H9 (cell line): ENCODE measurements at regions not wholly inside any gene's neighbourhood (a gene's known extent, or its start where the extent isn't known, plus 50 kb on each side); places are given as distances from the start of the nearest gene placed in this dataset.

Experiments
- DNase-seq: peaks from one replicate; pipeline ENCODE4 v3.0.0-alpha.2; 2017
- H2AFZ ChIP-seq: one replicate; pipeline ENCODE4 v1.6.1; 2013; ENCODE audit warnings: mild to moderate bottlenecking, low read length, control low read depth, moderate library complexity
- H2AK5ac ChIP-seq: 2 replicates; pipeline ENCODE4 v1.6.1; 2013; ENCODE audit warnings: low read length, control low read depth, mixed read lengths; ENCODE audit not compliant: insufficient read length
- H2BK120ac ChIP-seq: one replicate; pipeline ENCODE4 v1.6.1; 2013; ENCODE audit warnings: low read depth, mild to moderate bottlenecking, low read length, control low read depth, inconsistent platforms; ENCODE audit not compliant: poor library complexity, severe bottlenecking
- H2BK12ac ChIP-seq: 2 replicates; pipeline ENCODE4 v1.6.1; 2013; ENCODE audit warnings: low read length, control low read depth, mixed read lengths, low read depth; ENCODE audit not compliant: insufficient read length
- H2BK15ac ChIP-seq: 2 replicates; pipeline ENCODE4 v1.6.1; 2013; ENCODE audit warnings: low read depth, low read length, control low read depth
- H2BK20ac ChIP-seq: one replicate; pipeline ENCODE4 v1.6.1; 2013; ENCODE audit warnings: low read depth, mild to moderate bottlenecking, low read length, control low read depth, inconsistent platforms; ENCODE audit not compliant: poor library complexity, severe bottlenecking
- H2BK5ac ChIP-seq: 2 replicates; pipeline ENCODE4 v1.6.1; 2013; ENCODE audit warnings: low read length, control low read depth, mixed read lengths; ENCODE audit not compliant: insufficient read length
- H3K14ac ChIP-seq: 2 replicates; pipeline ENCODE4 v1.6.1; 2013; ENCODE audit warnings: low read length, control low read depth; ENCODE audit not compliant: insufficient read depth
- H3K18ac ChIP-seq: 2 replicates; pipeline ENCODE4 v1.6.1; 2013; ENCODE audit warnings: low read depth, mild to moderate bottlenecking, mixed read lengths, low read length, control low read depth; ENCODE audit not compliant: insufficient read length
- H3K23ac ChIP-seq: 2 replicates; pipeline ENCODE4 v1.6.1; 2013; ENCODE audit warnings: low read length, control low read depth, mixed read lengths, low read depth; ENCODE audit not compliant: insufficient read length
- H3K23me2 ChIP-seq: 2 replicates; pipeline ENCODE4 v1.6.1; 2013; ENCODE audit warnings: low read depth, mild to moderate bottlenecking, mixed read lengths, low read length, control low read depth; ENCODE audit not compliant: insufficient read length, poor library complexity, severe bottlenecking
- H3K27ac ChIP-seq: 2 replicates; pipeline ENCODE4 v1.5.1; 2013; ENCODE audit warnings: low read length, control low read depth, mixed read lengths, low read depth; ENCODE audit not compliant: insufficient read length
- H3K27me3 ChIP-seq: 2 replicates; pipeline ENCODE4 v1.6.1; 2013; ENCODE audit warnings: low read length, control low read depth, inconsistent platforms; ENCODE audit not compliant: insufficient read depth
- H3K4ac ChIP-seq: 2 replicates; pipeline ENCODE4 v1.6.1; 2013; ENCODE audit warnings: low read depth, mild to moderate bottlenecking, control low read depth, inconsistent platforms, low read length, moderate library complexity
- H3K4me1 ChIP-seq: 2 replicates; pipeline ENCODE4 v1.6.1; 2013; ENCODE audit warnings: low read length, control low read depth, inconsistent platforms; ENCODE audit not compliant: insufficient read depth
- H3K4me2 ChIP-seq: 2 replicates; pipeline ENCODE4 v1.6.1; 2013; ENCODE audit warnings: low read length, control low read depth, mixed read lengths; ENCODE audit not compliant: insufficient read length, insufficient read depth
- H3K56ac ChIP-seq: 2 replicates; pipeline ENCODE4 v1.6.1; 2013; ENCODE audit warnings: low read depth, mild to moderate bottlenecking, mixed read lengths, low read length, control low read depth; ENCODE audit not compliant: insufficient read length
- H3K79me1 ChIP-seq: 2 replicates; pipeline ENCODE4 v1.6.1; 2013; ENCODE audit warnings: low read depth, mild to moderate bottlenecking, moderate library complexity, low read length, control low read depth, inconsistent platforms; ENCODE audit not compliant: insufficient read depth, poor library complexity, severe bottlenecking
- H3K79me2 ChIP-seq: 2 replicates; pipeline ENCODE4 v1.6.1; 2013; ENCODE audit warnings: low read length, control low read depth, inconsistent platforms; ENCODE audit not compliant: insufficient read depth
- H3K9ac ChIP-seq: 2 replicates; pipeline ENCODE4 v1.6.1; 2013; ENCODE audit warnings: low read length, control low read depth, mixed read lengths; ENCODE audit not compliant: insufficient read length; ENCODE audit errors: extremely low read depth
- H3K9me3 ChIP-seq: one replicate; pipeline ENCODE4 v1.6.1; 2013; ENCODE audit warnings: low read depth, low read length, inconsistent platforms; ENCODE audit not compliant: control insufficient read depth
- H3T11ph ChIP-seq: one replicate; pipeline ENCODE4 v1.6.1; 2013; ENCODE audit warnings: mild to moderate bottlenecking, low read length, control low read depth, inconsistent platforms
- H4K20me1 ChIP-seq: one replicate; pipeline ENCODE4 v1.6.1; 2013; ENCODE audit not compliant: control insufficient read depth, insufficient read length, insufficient read depth
- H4K5ac ChIP-seq: 2 replicates; pipeline ENCODE4 v1.6.1; 2013; ENCODE audit warnings: low read depth, mild to moderate bottlenecking, mixed read lengths, low read length, control low read depth; ENCODE audit not compliant: insufficient read length
- H4K8ac ChIP-seq: replicated peaks from 2 replicates; pipeline ENCODE4 v1.6.1; 2013; ENCODE audit warnings: low read length, control low read depth, mixed read lengths, low read depth; ENCODE audit not compliant: insufficient read length
- H4K91ac ChIP-seq: 2 replicates; pipeline ENCODE4 v1.6.1; 2013; ENCODE audit warnings: low read depth, mild to moderate bottlenecking, moderate library complexity, mixed read lengths, low read length, control low read depth; ENCODE audit not compliant: insufficient read length
- H3K27ac Mint-ChIP-seq, 3 experiments: 2 replicates in 2 of 3; 3 replicates in 1 of 3; pipeline ENCODE4 v1.8.0; 2020 to 2021; ENCODE audit warnings: mixed read lengths in 3 of 3, mild to moderate bottlenecking in 1 of 3, moderate library complexity in 1 of 3
- H3K27me3 Mint-ChIP-seq: 2 replicates; pipeline ENCODE4 v1.8.0; 2021; ENCODE audit warnings: low read depth, mild to moderate bottlenecking, moderate library complexity, mixed read lengths
- H3K36me3 Mint-ChIP-seq, 3 experiments: 2 replicates in 2 of 3; 3 replicates in 1 of 3; pipeline ENCODE4 v1.8.0; 2020 to 2021; ENCODE audit warnings: low read depth in 3 of 3, mixed read lengths in 3 of 3; ENCODE audit not compliant: insufficient read depth in 1 of 3
- H3K4me1 Mint-ChIP-seq, 2 experiments: 2 replicates each; pipeline ENCODE4 v1.8.0; 2020; ENCODE audit warnings: mixed read lengths in 2 of 2
- H3K4me3 Mint-ChIP-seq, 2 experiments: 2 replicates in 1 of 2; 3 replicates in 1 of 2; pipeline ENCODE4 v1.8.0; 2020 to 2021; ENCODE audit warnings: mild to moderate bottlenecking in 2 of 2, mixed read lengths in 2 of 2, moderate library complexity in 1 of 2
- H3K9me3 Mint-ChIP-seq, 2 experiments: 2 replicates in 1 of 2; 3 replicates in 1 of 2; pipeline ENCODE4 v1.8.0; 2020; ENCODE audit warnings: mild to moderate bottlenecking in 2 of 2, mixed read lengths in 2 of 2, moderate library complexity in 1 of 2
- CTCF ChIP-seq: fragments of 200-600 bp; sonication (generic); conservative IDR thresholded peaks from 3 replicates; pipeline ENCODE4 v1.8.0; 2021; ENCODE audit warnings: antibody characterized with exemption, mild to moderate bottlenecking
- WGBS: extraction: QIAGEN DNeasy Blood & Tissue Kit; methylation state at CpG from one replicate; pipeline ENCODE4 v1.1.7; 2013; ENCODE audit warnings: missing lambda C conversion rate, low lambda C conversion rate, mixed read lengths; ENCODE audit not compliant: insufficient read length; ENCODE audit errors: extremely low coverage; 5-methylcytosine and 5-hydroxymethylcytosine counted together

- Histone ChIP-seq H3K9me3 (no peaks in the 10 kb centered on the region), H3K56ac (no peak overlapping the region), H3K4ac (no peak overlapping the region), H3K79me1 (no peaks in the 10 kb centered on the region), H3K18ac (no peak overlapping the region), H2AK5ac (no peak overlapping the region), H4K8ac (no peak overlapping the region), H3K23me2 (no peaks in the 10 kb centered on the region), H2BK120ac (no peak overlapping the region), H4K5ac (no peak overlapping the region), H4K91ac (no peak overlapping the region), H2BK12ac (no peak overlapping the region), H3K79me2 (no peaks in the 10 kb centered on the region), H3T11ph (no peak overlapping the region), H3K27ac (no peak overlapping the region), H2BK20ac (no peak overlapping the region), H4K20me1 (no peaks in the 10 kb centered on the region), H3K14ac (no peak overlapping the region), H3K4me1 (no peaks in the 10 kb centered on the region), H3K4me2 (no peak overlapping the region), H3K27me3 (no peaks in the 10 kb centered on the region), H3K9ac (no peak overlapping the region), H3K23ac (no peak overlapping the region), H2BK15ac (no peak overlapping the region), H2BK5ac (no peak overlapping the region), H2AFZ (no peak overlapping the region)
- DNase-seq: no peak
- Mint-ChIP-seq H3K9me3 (peaks cover 0 to 5% of the 10 kb centered on the region in 2 experiments; a peak in 2 of 5 replicates), H3K4me1 (no peaks in the 10 kb centered on the region), H3K36me3 (peaks cover 0 to 6% (median 0%) of the 10 kb centered on the region in 3 experiments; a peak in 1 of 7 replicates), H3K27me3 (no peaks in the 10 kb centered on the region), H3K27ac (no peak overlapping the region), H3K4me3 (no peak overlapping the region)
- TF ChIP-seq CTCF: no peak
- WGBS: no CpG with 5 or more reads among the region's 2 CpGs
Observed at GRCh38 chr11:22106566-22106965, 86.3 kb upstream of the ANO5 start.
